ENCODE measurements at regions not wholly inside any gene's neighbourhood (a gene's known extent, or its start where the extent isn't known, plus 50 kb on each side); places are given as distances from the start of the nearest gene placed in this dataset.

DNA sequence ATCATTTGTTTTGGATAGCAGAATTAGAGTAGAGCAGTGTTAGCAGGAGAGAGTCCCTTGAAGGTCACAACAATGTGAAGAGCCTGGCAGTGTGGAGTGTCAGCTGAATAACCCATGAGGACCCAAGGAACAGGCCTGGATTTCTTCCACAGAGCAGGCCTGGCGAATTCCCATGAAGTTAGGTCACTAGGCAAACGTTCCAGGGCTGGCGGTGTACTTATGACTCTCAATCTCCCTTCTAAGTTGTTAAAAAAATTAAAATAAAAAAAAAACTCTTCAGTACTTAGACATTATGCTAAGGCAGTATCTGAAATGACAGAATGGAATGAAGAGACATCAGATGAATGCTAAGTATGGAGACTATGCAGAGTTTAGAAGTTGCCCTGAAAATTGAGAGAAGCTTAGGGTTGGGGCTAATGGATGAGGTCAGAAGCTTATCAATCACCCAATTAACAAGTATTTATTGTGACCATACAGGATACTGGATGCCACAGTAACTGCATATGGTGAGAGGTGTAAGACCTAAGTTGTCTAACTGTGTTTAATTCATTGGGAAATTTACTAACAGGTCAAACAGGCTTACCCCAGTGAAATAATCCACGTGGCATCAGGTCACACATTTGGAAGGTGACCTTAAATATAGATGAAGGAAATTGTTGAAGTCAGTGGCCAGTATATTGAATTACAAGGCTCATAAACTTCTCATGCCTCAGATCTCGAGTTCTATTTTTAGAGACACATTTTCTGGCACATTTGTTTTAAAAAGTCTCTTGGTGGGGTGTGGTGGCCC lies 126.2 kb upstream of the NRP1 start:
- Mint-ChIP-seq H3K27me3 (no peaks in the 10 kb centered on the region), H3K4me3 (no peak overlapping the region), H3K9me3 (no peaks in the 10 kb centered on the region), H3K4me1 (no peaks in the 10 kb centered on the region), H3K27ac (no peak overlapping the region), H3K36me3 (no peaks in the 10 kb centered on the region)
- no peak for ATAC-seq

DNA sequence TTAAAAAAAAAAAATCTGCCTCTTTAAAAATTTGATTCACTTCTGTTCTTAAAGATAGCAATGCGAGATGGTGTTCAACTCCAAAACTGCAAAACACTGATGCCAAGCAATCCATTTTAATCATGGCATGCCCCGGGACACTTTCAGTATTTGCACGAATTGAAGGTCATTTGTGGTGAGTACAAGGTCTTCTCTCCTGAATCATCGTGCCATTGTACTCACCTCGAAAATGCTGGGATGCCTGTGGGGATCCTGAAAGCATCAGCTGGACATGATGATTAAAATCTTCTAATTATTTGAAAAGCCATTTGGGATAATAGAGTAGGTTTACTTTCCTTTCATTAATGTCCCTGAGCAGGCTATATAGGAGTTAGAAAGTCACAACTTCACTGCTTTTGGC lies 125.1 kb upstream of the NRP1 start:
- no peaks in the 10 kb centered on the region for H3K27me3 Mint-ChIP-seq
- no peaks in the 10 kb centered on the region for H3K36me3 Mint-ChIP-seq
- no peaks in the 10 kb centered on the region for H3K4me1 Mint-ChIP-seq
- H3K27ac Mint-ChIP-seq: no peak overlapping the region
- ATAC-seq: no peak
- no peaks in the 10 kb centered on the region for H3K9me3 Mint-ChIP-seq
- H3K4me3 Mint-ChIP-seq: no peak overlapping the region

- no peak for ATAC-seq
- no peaks in the 10 kb centered on the region for H3K4me1 Mint-ChIP-seq
- no peak overlapping the region for H3K4me3 Mint-ChIP-seq
- peaks cover 6% of the 10 kb centered on the region for H3K9me3 Mint-ChIP-seq
- no peaks in the 10 kb centered on the region for H3K27me3 Mint-ChIP-seq
- H3K36me3 Mint-ChIP-seq: no peaks in the 10 kb centered on the region
- H3K27ac Mint-ChIP-seq: no peak overlapping the region
These were observed 120.6 kb upstream of the NRP1 start for GRCh38 chr10:33455029-33455428.

DNA sequence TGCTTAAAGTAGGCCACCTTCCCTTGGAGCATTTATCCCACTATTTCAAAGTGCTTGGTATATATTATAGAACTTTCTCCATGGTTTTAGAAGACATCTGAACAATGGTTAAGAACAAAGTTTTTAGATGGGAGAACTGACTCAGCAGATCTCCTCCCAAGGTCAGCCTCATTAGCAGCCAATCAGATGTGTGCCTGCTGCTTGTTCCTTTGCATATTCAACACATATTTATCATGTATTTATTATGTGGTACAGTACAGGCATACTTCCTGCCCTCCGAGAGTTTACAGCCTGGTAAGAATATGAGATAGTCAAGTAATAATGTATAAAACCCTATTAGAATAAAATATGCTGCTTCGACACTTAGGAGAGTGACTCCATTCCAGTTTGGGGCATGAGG lies 120.1 kb upstream of the NRP1 start:
- ATAC-seq: no peak
- H3K9me3 Mint-ChIP-seq: peaks cover 6% of the 10 kb centered on the region
- H3K27ac Mint-ChIP-seq: no peak overlapping the region
- no peak overlapping the region for H3K4me3 Mint-ChIP-seq
- H3K4me1 Mint-ChIP-seq: no peaks in the 10 kb centered on the region
- no peaks in the 10 kb centered on the region for H3K36me3 Mint-ChIP-seq
- H3K27me3 Mint-ChIP-seq: no peaks in the 10 kb centered on the region

DNA sequence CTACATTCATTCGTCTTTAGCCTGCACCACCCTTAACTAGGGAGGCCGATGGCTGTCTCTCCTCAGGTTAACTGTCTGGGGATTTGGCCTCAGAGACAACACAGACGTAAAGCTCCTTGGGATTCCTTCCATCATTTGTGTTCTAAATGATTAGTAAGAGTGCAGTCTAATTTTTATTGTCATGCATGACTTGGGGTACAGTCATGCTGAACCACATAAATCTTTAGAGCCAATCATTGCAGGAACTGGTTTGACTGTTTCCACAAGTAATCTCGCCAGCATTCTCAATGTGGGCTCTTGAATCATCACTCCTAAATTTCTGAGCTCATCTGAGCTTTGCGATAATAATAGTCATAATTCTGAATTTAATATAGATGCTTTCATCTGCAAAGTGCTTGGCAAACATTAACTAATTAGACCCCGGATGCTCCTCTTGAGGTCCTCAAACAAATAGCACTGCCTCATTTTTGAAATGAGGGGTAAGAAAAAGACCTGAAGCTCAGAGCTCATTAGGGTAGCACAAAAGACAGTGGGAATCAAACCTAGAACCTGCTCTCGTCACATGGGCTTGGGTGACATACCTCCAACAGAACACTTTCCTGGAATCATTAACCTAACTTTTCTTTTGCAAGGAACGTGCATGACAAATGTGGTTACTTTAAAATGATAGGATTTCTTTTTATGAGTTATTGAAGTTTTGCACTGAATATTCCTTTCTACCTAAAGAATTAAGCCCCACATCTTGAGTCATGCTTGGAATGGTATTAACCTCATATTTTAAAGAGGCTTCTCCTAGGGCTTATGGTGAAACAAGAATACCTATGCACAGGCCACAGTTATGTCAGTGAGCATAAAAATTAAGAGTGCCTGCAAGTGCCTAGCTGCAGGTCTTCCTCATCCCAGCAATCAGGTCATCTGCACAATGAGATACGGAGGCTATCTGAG lies 118.9 kb upstream of the NRP1 start:
- Mint-ChIP-seq H3K9me3 (peaks cover 6% of the 10 kb centered on the region), H3K27me3 (no peaks in the 10 kb centered on the region)
- ATAC-seq: no peak

DNA sequence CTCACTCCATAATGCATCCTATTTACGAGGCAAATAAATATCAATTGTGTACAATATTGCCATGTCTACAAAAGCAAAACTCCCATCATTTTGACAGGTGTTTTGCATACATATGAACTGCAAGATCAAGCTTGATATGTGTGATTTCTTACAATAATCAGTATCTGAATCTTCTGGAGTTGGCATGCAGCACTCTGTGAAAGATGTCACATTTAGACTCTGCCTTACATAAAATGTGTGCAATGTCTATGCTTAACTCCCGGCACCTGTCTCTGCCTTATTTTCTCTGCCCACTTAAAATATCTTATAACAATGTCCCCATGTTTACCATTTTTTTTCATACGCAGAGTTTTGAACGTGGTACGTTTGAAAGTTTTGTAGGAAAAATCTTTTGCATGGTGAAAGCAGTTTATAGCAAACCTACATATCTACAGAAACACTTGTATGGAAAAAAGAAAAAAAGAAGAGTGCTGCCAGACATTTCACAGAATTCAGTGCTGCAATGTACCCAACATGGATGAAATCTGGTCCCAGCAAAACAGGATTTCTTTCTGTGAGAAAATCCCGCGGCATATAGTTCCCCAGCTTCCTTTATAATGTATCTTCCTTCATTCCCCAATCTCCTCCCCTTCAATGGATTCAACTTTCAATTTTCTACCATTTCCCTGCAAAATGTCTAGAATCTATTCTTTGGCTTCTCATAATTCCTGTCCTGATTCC lies 114.1 kb upstream of the NRP1 start:
- Mint-ChIP-seq H3K27ac (no peak overlapping the region), H3K27me3 (no peaks in the 10 kb centered on the region), H3K4me1 (no peaks in the 10 kb centered on the region), H3K36me3 (no peaks in the 10 kb centered on the region), H3K4me3 (no peak overlapping the region), H3K9me3 (peaks cover 6% of the 10 kb centered on the region)
- ATAC-seq: no peak

More for the DNA sequence above, 118.9 kb upstream of the NRP1 start:
- Mint-ChIP-seq H3K36me3 (no peaks in the 10 kb centered on the region), H3K4me1 (no peaks in the 10 kb centered on the region), H3K4me3 (no peak overlapping the region), H3K27ac (no peak overlapping the region)

GRCh38 chr10:33441561-33441960 lies 107.1 kb upstream of the NRP1 start:
- H3K36me3 Mint-ChIP-seq: no peaks in the 10 kb centered on the region
- no peak overlapping the region for H3K4me3 Mint-ChIP-seq
- H3K27me3 Mint-ChIP-seq: no peaks in the 10 kb centered on the region
- H3K9me3 Mint-ChIP-seq: peaks cover 3% of the 10 kb centered on the region
- no peak overlapping the region for H3K27ac Mint-ChIP-seq
- no peak for ATAC-seq
- H3K4me1 Mint-ChIP-seq: no peaks in the 10 kb centered on the region

- Mint-ChIP-seq H3K27ac (no peak overlapping the region), H3K27me3 (no peaks in the 10 kb centered on the region), H3K9me3 (peaks cover 3% of the 10 kb centered on the region), H3K36me3 (no peaks in the 10 kb centered on the region), H3K4me3 (no peak overlapping the region), H3K4me1 (no peaks in the 10 kb centered on the region)
- ATAC-seq: no peak
These were observed 100.5 kb upstream of the NRP1 start for GRCh38 chr10:33434933-33435332.

- Mint-ChIP-seq H3K27ac (no peak overlapping the region), H3K36me3 (no peaks in the 10 kb centered on the region), H3K9me3 (no peaks in the 10 kb centered on the region), H3K4me3 (no peak overlapping the region), H3K27me3 (no peaks in the 10 kb centered on the region), H3K4me1 (no peaks in the 10 kb centered on the region)
- no peak for ATAC-seq
These were observed 94.2 kb upstream of the NRP1 start for GRCh38 chr10:33428682-33429081.

DNA sequence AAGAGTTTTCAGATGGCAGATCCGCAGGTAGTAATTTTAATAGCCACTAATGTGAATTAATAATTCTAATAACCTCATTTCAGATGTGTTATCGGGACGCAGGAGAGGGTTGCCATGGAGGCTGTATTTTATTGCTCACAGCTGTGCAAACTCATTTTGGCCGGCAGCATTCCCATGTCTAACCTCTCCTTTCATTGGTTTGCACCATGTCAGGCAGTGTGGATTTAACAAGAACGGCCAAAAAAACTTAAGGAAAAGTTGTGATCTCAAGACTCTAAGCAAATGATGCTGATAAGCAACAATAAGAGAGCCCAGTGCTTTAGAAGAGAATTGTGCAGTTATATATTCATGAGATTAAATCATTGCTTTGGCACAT lies 88.7 kb upstream of the NRP1 start:
- Mint-ChIP-seq H3K36me3 (no peaks in the 10 kb centered on the region), H3K4me3 (no peak overlapping the region), H3K27ac (no peak overlapping the region), H3K4me1 (peaks cover 6% of the 10 kb centered on the region), H3K27me3 (peaks cover 13% of the 10 kb centered on the region), H3K9me3 (peaks cover 2% of the 10 kb centered on the region)
- no peak for ATAC-seq

- no peak for ATAC-seq
- H3K9me3 Mint-ChIP-seq: peaks cover 2% of the 10 kb centered on the region
- no peak overlapping the region for H3K27ac Mint-ChIP-seq
- peaks cover 13% of the 10 kb centered on the region for H3K27me3 Mint-ChIP-seq
- H3K4me3 Mint-ChIP-seq: no peak overlapping the region
- peaks cover 6% of the 10 kb centered on the region for H3K4me1 Mint-ChIP-seq
- H3K36me3 Mint-ChIP-seq: no peaks in the 10 kb centered on the region
These were observed 88.1 kb upstream of the NRP1 start for GRCh38 chr10:33422471-33423153.

DNA sequence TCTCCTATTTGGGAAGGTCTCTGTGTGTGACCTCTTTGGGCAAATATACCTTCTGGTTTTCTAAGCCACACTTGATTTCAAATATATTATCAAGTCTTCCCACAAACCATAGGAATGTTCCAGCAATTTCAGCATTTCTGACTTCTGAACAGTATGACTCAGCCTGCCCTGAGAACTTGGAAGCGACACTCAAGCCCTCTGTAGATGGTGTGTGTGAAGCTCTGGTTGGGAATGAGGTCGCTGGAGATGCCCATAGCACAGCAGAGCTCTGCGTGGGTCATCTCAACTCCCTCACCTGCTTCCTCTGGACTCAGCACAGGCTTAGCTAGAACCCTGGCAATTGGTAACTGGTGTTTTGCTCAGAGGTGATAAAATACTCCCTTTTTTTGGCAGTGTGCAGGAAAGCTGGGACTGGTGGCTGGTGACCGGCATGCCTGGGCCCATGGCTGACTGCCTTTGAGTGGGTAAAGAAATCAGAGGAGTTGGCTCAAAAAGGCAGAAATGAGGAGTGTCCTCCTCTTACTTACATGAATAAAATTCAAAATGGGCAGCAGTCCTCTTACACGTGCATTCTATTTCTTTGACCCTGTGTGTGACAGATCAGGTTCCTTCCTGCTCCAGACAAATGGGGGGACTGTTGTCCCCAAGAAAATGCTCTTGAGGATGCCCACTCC lies 87.5 kb upstream of the NRP1 start:
- peaks cover 6% of the 10 kb centered on the region for H3K4me1 Mint-ChIP-seq
- H3K27me3 Mint-ChIP-seq: peaks cover 13% of the 10 kb centered on the region
- peaks cover 2% of the 10 kb centered on the region for H3K9me3 Mint-ChIP-seq
- no peaks in the 10 kb centered on the region for H3K36me3 Mint-ChIP-seq
- no peak overlapping the region for H3K27ac Mint-ChIP-seq
- no peak overlapping the region for H3K4me3 Mint-ChIP-seq
- ATAC-seq: no peak

- H3K27me3 Mint-ChIP-seq: peaks cover 13% of the 10 kb centered on the region
- no peak overlapping the region for H3K27ac Mint-ChIP-seq
- peaks cover 6% of the 10 kb centered on the region for H3K4me1 Mint-ChIP-seq
- H3K4me3 Mint-ChIP-seq: no peak overlapping the region
- H3K9me3 Mint-ChIP-seq: peaks cover 6% of the 10 kb centered on the region
- no peaks in the 10 kb centered on the region for H3K36me3 Mint-ChIP-seq
- no peak for ATAC-seq
These were observed 84.8 kb upstream of the NRP1 start for GRCh38 chr10:33419311-33419710.

- Mint-ChIP-seq H3K9me3 (peaks cover 6% of the 10 kb centered on the region), H3K4me1 (peaks cover 6% of the 10 kb centered on the region), H3K27ac (no peak overlapping the region), H3K36me3 (no peaks in the 10 kb centered on the region), H3K27me3 (peaks cover 13% of the 10 kb centered on the region), H3K4me3 (no peak overlapping the region)
- no peak for ATAC-seq
These were observed 83.8 kb upstream of the NRP1 start for GRCh38 chr10:33418301-33418700.

All from stimulated activated memory B cell treated with anti-CD40 and anti-IgM and Interleukin-4, amounts not matched to agents 10 μg/mL and 1 μg/mL and 100 μg/mL, for 72 hours (primary cell).